ENCODE measurements at regions not wholly inside any gene's neighbourhood (a gene's known extent, or its start where the extent isn't known, plus 50 kb on each side); places are given as distances from the start of the nearest gene placed in this dataset.

GRCh38 chr9:81822301-81822865, 105.8 kb upstream of the SPATA31D4 start:
- TF ChIP-seq CTCF (IDR thresholded peaks at IDR 0.05), result no peak
- TF ChIP-seq POLR2A (IDR thresholded peaks at IDR 0.05), result no peak
